ENCODE measurements at regions not wholly inside any gene's neighbourhood (a gene's known extent, or its start where the extent isn't known, plus 50 kb on each side); places are given as distances from the start of the nearest gene placed in this dataset.

DNA sequence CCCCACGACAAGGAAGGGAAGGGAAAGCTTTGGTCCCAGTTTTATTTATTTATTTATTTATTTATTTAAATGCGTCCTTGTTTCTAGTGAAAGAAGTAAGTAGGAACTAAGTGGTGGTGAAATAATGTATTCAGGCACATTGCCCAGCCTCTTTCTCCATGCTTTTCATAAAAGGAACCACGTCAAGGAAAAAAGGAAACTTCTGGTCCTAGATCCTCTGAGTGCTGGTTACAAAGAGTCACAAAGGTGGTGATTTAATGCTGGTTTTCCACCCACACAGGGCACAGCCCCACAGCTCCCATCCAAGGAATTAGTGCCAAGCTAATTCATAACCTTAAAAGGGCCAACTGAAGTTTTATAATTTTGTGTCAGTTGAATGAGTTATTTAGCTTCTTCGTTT is 206.6 kb upstream of the GYPA start:
- H3K4me1 ChIP-seq, result no peaks in the 10 kb centered on the region
- H3K36me3 ChIP-seq, result no peaks in the 10 kb centered on the region
- no peak overlapping the region for H3K27ac ChIP-seq
- ATAC-seq (ENCODE audit: low FRiP score in 2 of 2) (no peak), DNase-seq (no peak)
- no peaks in the 10 kb centered on the region for H3K9me3 ChIP-seq
- TF ChIP-seq POLR2AphosphoS5 (IDR thresholded peaks at IDR 0.05) (no peak), EP300 (IDR thresholded peaks at IDR 0.05) (no peak)
- 62 to 73% methylated on average over 4 of the region's 4 CpGs for WGBS, 2 donors
- H3K27me3 ChIP-seq, result no peaks in the 10 kb centered on the region
- no peak overlapping the region for H3K4me3 ChIP-seq

DNA sequence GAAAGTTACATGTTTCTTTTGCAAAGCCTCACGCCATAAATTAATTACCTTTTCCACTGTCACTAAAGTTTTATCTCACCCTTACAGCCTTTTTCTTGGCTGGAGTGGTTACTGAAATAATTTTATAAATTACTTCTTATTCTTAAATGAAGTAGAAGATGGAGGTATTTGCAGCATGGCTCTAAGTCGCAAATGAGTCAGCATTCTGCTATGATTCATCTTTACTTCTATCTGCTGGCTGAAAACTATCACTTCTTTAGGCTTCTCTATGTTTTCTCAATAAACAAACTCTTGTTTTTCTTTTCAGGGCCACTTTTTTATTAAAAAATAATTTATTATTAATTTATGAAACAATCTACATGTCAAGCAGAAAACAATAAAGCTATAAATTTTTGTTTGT is 210.2 kb upstream of the GYPA start:
- TF ChIP-seq EP300 (IDR thresholded peaks at IDR 0.05) (no peak), POLR2A (IDR thresholded peaks at IDR 0.05) (no peak), POLR2AphosphoS5 (IDR thresholded peaks at IDR 0.05) (no peak)
- TF ChIP-seq, protein P1, sequence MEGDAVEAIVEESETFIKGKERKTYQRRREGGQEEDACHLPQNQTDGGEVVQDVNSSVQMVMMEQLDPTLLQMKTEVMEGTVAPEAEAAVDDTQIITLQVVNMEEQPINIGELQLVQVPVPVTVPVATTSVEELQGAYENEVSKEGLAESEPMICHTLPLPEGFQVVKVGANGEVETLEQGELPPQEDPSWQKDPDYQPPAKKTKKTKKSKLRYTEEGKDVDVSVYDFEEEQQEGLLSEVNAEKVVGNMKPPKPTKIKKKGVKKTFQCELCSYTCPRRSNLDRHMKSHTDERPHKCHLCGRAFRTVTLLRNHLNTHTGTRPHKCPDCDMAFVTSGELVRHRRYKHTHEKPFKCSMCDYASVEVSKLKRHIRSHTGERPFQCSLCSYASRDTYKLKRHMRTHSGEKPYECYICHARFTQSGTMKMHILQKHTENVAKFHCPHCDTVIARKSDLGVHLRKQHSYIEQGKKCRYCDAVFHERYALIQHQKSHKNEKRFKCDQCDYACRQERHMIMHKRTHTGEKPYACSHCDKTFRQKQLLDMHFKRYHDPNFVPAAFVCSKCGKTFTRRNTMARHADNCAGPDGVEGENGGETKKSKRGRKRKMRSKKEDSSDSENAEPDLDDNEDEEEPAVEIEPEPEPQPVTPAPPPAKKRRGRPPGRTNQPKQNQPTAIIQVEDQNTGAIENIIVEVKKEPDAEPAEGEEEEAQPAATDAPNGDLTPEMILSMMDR (IDR thresholded peaks at IDR 0.05), result no peak
- no peak for DNase-seq
- no peaks in the 10 kb centered on the region for H3K27me3 ChIP-seq

DNA sequence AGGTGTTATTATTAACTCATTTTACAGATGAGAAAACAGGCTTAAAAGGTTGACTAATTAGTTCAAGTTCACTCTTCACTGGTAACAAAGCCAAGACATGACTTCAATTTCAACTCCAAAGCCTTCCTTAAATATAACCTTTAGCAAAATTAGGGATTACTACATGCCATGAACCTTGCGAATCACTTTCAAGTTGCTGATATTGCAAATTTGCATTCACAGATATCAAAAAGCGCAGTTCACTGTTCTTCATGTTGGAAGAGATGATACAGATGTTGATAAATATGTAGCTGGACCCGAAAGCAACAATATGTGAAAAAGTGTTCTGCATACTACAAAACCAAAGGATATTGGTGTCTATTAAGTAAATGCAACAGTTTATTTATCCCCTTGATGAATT is 210.8 kb upstream of the GYPA start:
- no peaks in the 10 kb centered on the region for H3K27me3 ChIP-seq
- ATAC-seq (ENCODE audit: low FRiP score in 2 of 2) (no peak), DNase-seq (no peak)
- H3K27ac ChIP-seq, result no peak overlapping the region
- H3K4me3 ChIP-seq, result no peak overlapping the region
- WGBS, 2 donors, result 76 to 77% methylated on average over 3 of the region's 3 CpGs
- H3K4me1 ChIP-seq, result no peaks in the 10 kb centered on the region
- TF ChIP-seq POLR2A (IDR thresholded peaks at IDR 0.05) (no peak), EP300 (IDR thresholded peaks at IDR 0.05) (no peak), POLR2AphosphoS5 (IDR thresholded peaks at IDR 0.05) (no peak)
- TF ChIP-seq, protein P1 (IDR thresholded peaks at IDR 0.05), result no peak
- no peaks in the 10 kb centered on the region for H3K9me3 ChIP-seq
- no peaks in the 10 kb centered on the region for H3K36me3 ChIP-seq

More for the DNA sequence above, 210.2 kb upstream of the GYPA start:
- no peak overlapping the region for H3K27ac ChIP-seq
- H3K4me3 ChIP-seq, result no peak overlapping the region
- H3K9me3 ChIP-seq, result no peaks in the 10 kb centered on the region
- WGBS, 2 donors, result 87 to 90% methylated on average over 2 of the region's 2 CpGs
- H3K4me1 ChIP-seq, result no peaks in the 10 kb centered on the region
- H3K36me3 ChIP-seq, result no peaks in the 10 kb centered on the region
- no peak for ATAC-seq (ENCODE audit: low FRiP score in 2 of 2)

DNA sequence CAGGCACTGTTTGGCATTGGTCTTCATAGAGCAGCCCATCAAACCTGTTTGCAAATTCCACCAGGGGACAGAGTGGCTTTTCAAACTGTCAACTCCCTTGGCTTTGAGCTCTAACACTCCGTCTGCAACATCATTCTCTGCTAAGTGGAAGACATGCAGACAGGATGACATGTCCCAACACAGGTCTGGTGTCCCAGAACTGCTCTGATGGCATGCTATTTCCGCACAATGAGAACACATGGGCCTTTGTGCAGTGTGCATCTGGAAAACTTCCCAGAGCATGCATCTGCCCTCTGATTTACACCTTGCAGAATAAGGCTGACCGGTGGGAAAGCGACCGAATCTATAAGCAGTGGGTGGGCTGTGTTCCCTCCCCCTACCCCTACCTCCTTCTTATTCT is 212.8 kb upstream of the GYPA start:
- ATAC-seq (ENCODE audit: low FRiP score in 2 of 2) (no peak), DNase-seq (no peak)
- Histone ChIP-seq H3K9me3 (no peaks in the 10 kb centered on the region), H3K27me3 (no peaks in the 10 kb centered on the region), H3K36me3 (no peaks in the 10 kb centered on the region), H3K4me3 (no peak overlapping the region), H3K27ac (no peak overlapping the region), H3K4me1 (no peaks in the 10 kb centered on the region)
- 87 to 90% methylated on average over 5 of the region's 5 CpGs for WGBS, 2 donors
- TF ChIP-seq POLR2A (IDR thresholded peaks at IDR 0.05) (no peak), EP300 (IDR thresholded peaks at IDR 0.05) (no peak)
- TF ChIP-seq, protein P1 (IDR thresholded peaks at IDR 0.05), result no peak

DNA sequence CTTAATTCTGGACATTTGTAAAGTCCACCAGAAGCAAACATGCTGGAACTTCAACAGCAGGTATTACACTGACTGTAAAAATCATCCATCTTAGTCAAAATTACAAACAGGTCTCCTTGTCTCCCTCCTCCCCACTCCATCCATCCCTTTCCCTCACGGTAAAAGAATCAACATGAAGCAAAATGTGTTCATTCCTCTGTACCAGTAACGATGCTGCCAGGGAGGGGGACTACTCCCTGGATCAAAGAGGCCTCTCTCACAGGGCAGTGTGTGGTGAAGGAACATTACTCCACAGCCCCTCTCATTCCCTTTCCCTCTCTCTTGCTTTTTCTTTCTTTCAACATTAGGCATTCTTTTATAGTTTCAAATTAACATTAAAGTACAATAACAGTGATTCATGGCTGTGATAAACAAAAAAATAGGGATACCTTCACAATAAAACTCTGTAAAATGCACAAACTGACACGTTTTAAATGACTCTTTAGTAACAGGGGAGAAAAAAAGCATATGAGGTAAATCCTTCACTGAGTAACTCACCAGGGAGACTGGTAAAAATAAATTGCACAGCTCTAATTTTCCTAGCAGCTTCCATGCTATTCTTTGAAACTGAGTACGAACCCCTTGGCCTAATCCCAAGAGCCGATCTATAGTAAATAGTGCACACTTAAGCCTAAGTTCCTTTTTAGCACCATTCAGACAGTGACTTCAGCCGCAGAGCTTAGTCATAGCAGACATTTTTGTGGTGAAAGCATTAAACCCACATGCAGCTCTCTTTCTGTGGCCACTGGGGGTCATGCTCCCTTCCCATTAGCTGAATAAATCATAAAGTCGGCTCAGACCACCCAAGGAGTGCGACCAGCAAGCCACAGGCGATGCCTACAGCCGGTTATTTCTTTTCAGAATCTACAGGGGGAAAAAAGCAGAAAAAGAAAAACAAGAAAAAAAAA is 215.6 kb upstream of the GYPA start:
- H3K27ac ChIP-seq, result no peak overlapping the region
- no peaks in the 10 kb centered on the region for H3K9me3 ChIP-seq
- ATAC-seq (ENCODE audit: low FRiP score in 2 of 2) (peak in 1 of 2 donors; percentile 75), DNase-seq (peak in 1 of 2 donors; percentile 28)
- H3K4me3 ChIP-seq, result no peak overlapping the region
- H3K4me1 ChIP-seq, result no peaks in the 10 kb centered on the region
- H3K36me3 ChIP-seq, result no peaks in the 10 kb centered on the region
- 31 to 33% methylated on average over 10 of the region's 10 CpGs for WGBS, 2 donors
- TF ChIP-seq POLR2AphosphoS5 (IDR thresholded peaks at IDR 0.05) (no peak), POLR2A (IDR thresholded peaks at IDR 0.05) (no peak)
- TF ChIP-seq, protein P1 (IDR thresholded peaks at IDR 0.05), result no peak
- no peaks in the 10 kb centered on the region for H3K27me3 ChIP-seq

All from upper lobe of left lung (tissue), 6 donors.